Liver (tissue), 3 donors: ENCODE measurements at regions not wholly inside any gene's neighbourhood (a gene's known extent, or its start where the extent isn't known, plus 50 kb on each side); places are given as distances from the start of the nearest gene placed in this dataset.

Source experiments
- ATF3 ChIP-seq: IDR thresholded peaks from 2 replicates; pipeline ENCODE4 v1.6.1; 2016; ENCODE audit warnings: antibody characterized with exemption
- CTCF ChIP-seq: fragments of 150-350 bp; IDR thresholded peaks from 2 replicates; pipeline ENCODE4 v1.5.1; 2017; ENCODE audit warnings: improper control_type of control experiment, low read depth, low read length; ENCODE audit not compliant: missing input control
- EGR1 ChIP-seq, 2 donors: IDR thresholded peaks; 2 replicates each; pipeline ENCODE4 v1.6.1; 2016 to 2018; ENCODE audit warnings: antibody characterized with exemption in 2 of 2, low read depth in 2 of 2
- GABPA ChIP-seq, 2 donors: IDR thresholded peaks in 1 of 2; conservative IDR thresholded peaks in 1 of 2; 2 replicates each; pipeline ENCODE4 v1.6.1; 2016; ENCODE audit warnings: antibody characterized with exemption in 2 of 2, mild to moderate bottlenecking in 1 of 2, moderate library complexity in 1 of 2
- MAX ChIP-seq: IDR thresholded peaks from 2 replicates; pipeline ENCODE4 v1.6.1; 2016; ENCODE audit warnings: antibody characterized with exemption
- REST ChIP-seq: IDR thresholded peaks from 2 replicates; pipeline ENCODE4 v1.6.1; 2016; ENCODE audit warnings: antibody characterized with exemption, mild to moderate bottlenecking
- SP1 ChIP-seq: IDR thresholded peaks from 2 replicates; pipeline ENCODE4 v1.6.1; 2018; ENCODE audit warnings: antibody characterized with exemption, mild to moderate bottlenecking
- TAF1 ChIP-seq: conservative IDR thresholded peaks from 2 replicates; pipeline ENCODE4 v1.6.1; 2016; ENCODE audit warnings: antibody characterized with exemption, mild to moderate bottlenecking
- donor health status: healthy.
- donor health status: healthy.

- no peak for TF ChIP-seq CTCF
- no peak for TF ChIP-seq GABPA (IDR thresholded peaks at IDR 0.05 in 1 of 2, conservative IDR thresholded peaks at IDR 0.05 in 1 of 2)
- TF ChIP-seq TAF1 = no peak
- TF ChIP-seq EGR1 (IDR thresholded peaks at IDR 0.05; ENCODE audit: low read depth in 2 of 2) = no peak
- TF ChIP-seq ATF3 = no peak
- TF ChIP-seq MAX = no peak
- TF ChIP-seq REST = no peak
- no peak for TF ChIP-seq SP1
These were observed 102.3 kb downstream of the CDCA7 start for GRCh38 chr2:173456960-173457359.
